ENCODE measurements at regions not wholly inside any gene's neighbourhood (a gene's known extent, or its start where the extent isn't known, plus 50 kb on each side); places are given as distances from the start of the nearest gene placed in this dataset.

GRCh38 chr12:29082522-29082921 is 66.6 kb upstream of the FAR2 start:
- Histone ChIP-seq H4K8ac (replicated peaks; ENCODE audit: insufficient read length, low read depth, low read length) (no peak overlapping the region), H2AFZ (ENCODE audit: low read length) (peak overlapping the region; percentile 22), H3K79me2 (ENCODE audit: insufficient read depth, low read length) (no peaks in the 10 kb centered on the region), H2BK120ac (ENCODE audit: low read depth, low read length, poor library complexity, severe bottlenecking) (no peak overlapping the region), H3K27me3 (ENCODE audit: insufficient read depth, low read length) (no peaks in the 10 kb centered on the region), H2AK5ac (ENCODE audit: insufficient read length, low read length) (no peak overlapping the region), H2BK5ac (ENCODE audit: insufficient read length, low read length) (no peak overlapping the region), H3K4ac (ENCODE audit: low read depth, low read length) (no peak overlapping the region), H4K20me1 (ENCODE audit: control insufficient read depth, insufficient read depth, insufficient read length) (no peaks in the 10 kb centered on the region), H3K9ac (ENCODE audit: extremely low read depth, insufficient read length, low read length) (no peak overlapping the region), H3K9me3 (ENCODE audit: control insufficient read depth, low read depth, low read length) (no peaks in the 10 kb centered on the region), H3K23me2 (ENCODE audit: insufficient read length, low read depth, low read length, poor library complexity, severe bottlenecking) (no peaks in the 10 kb centered on the region), H2BK20ac (ENCODE audit: low read depth, low read length, poor library complexity, severe bottlenecking) (no peak overlapping the region), H3K56ac (ENCODE audit: insufficient read length, low read depth, low read length) (no peak overlapping the region), H3T11ph (ENCODE audit: low read length) (no peak overlapping the region), H3K27ac (ENCODE audit: insufficient read length, low read depth, low read length) (no peak overlapping the region), H4K91ac (ENCODE audit: insufficient read length, low read depth, low read length) (no peak overlapping the region), H3K23ac (ENCODE audit: insufficient read length, low read depth, low read length) (no peak overlapping the region), H2BK15ac (ENCODE audit: low read depth, low read length) (no peak overlapping the region), H3K14ac (ENCODE audit: insufficient read depth, low read length) (no peak overlapping the region), H4K5ac (ENCODE audit: insufficient read length, low read depth, low read length) (no peak overlapping the region), H2BK12ac (ENCODE audit: insufficient read length, low read depth, low read length) (no peak overlapping the region), H3K79me1 (ENCODE audit: insufficient read depth, low read depth, low read length, poor library complexity, severe bottlenecking) (no peaks in the 10 kb centered on the region), H3K4me2 (ENCODE audit: insufficient read depth, insufficient read length, low read length) (no peak overlapping the region), H3K18ac (ENCODE audit: insufficient read length, low read depth, low read length) (no peak overlapping the region), H3K4me1 (ENCODE audit: insufficient read depth, low read length) (no peaks in the 10 kb centered on the region)
- TF ChIP-seq CTCF (conservative IDR thresholded peaks at IDR 0.05): no peak
- whole genome bisulfite sequencing (ENCODE audit: extremely low coverage, insufficient read length, low lambda C conversion rate): no CpG with 5 or more reads among the region's 4 CpGs
- H3K9me3 Mint-ChIP-seq: peaks cover 3% of the 10 kb centered on the region in 2 experiments
- no peak overlapping the region for H3K27ac Mint-ChIP-seq
- peaks cover 0 to under 1% (median 0%) of the 10 kb centered on the region in 3 experiments; a peak in 1 of 7 replicates for H3K36me3 Mint-ChIP-seq (ENCODE audit: insufficient read depth in 1 of 3, low read depth in 3 of 3)
- no peak overlapping the region for H3K4me3 Mint-ChIP-seq
- H3K4me1 Mint-ChIP-seq: 0 out of 4 replicates have a peak, but pooled peaks cover 0 to 3% of the 10 kb centered on the region in 2 experiments
- DNase-seq: no peak
- no peaks in the 10 kb centered on the region; the same call in 1 of the 2 replicates for H3K27me3 Mint-ChIP-seq (ENCODE audit: low read depth)

All from H9 (cell line).